WTC11 (cell line): ENCODE measurements at regions not wholly inside any gene's neighbourhood (a gene's known extent, or its start where the extent isn't known, plus 50 kb on each side); places are given as distances from the start of the nearest gene placed in this dataset.

Source experiments
- ATAC-seq: fragments of 200-7000 bp; cut with Tn5 transposase; 2 replicates; pipeline ENCODE4 v1.10.0; 2021; ENCODE audit warnings: mild to moderate bottlenecking, moderate library complexity
- CTCF ChIA-PET: fragments of 300-600 bp; sonication (Branson Sonifier 250); formaldehyde crosslinking; loops from one replicate; lab custom pipeline; 2021; ENCODE audit warnings: antibody characterized with exemption; lab: Charles Lee
- POLR2A ChIA-PET: fragments of 350-600 bp; sonication (Branson Sonifier 250); formaldehyde crosslinking; loops from one replicate; lab custom pipeline; 2021; ENCODE audit warnings: antibody characterized with exemption; lab: Charles Lee
- DNase-seq: peaks from one replicate; pipeline ENCODE4 v3.0.0; 2021; ENCODE audit warnings: low spot score
- H3K27ac Mint-ChIP-seq: 2 replicates; pipeline ENCODE4 v1.8.0; 2021; ENCODE audit warnings: mixed read lengths
- H3K27me3 Mint-ChIP-seq: 2 replicates; pipeline ENCODE4 v1.8.0; 2021; ENCODE audit warnings: low read depth, mild to moderate bottlenecking, moderate library complexity, mixed read lengths
- H3K36me3 Mint-ChIP-seq: 2 replicates; pipeline ENCODE4 v1.8.0; 2021; ENCODE audit warnings: mixed read lengths
- H3K4me1 Mint-ChIP-seq: 2 replicates; pipeline ENCODE4 v1.8.0; 2022; ENCODE audit warnings: mixed read lengths
- H3K4me3 Mint-ChIP-seq: 2 replicates; pipeline ENCODE4 v1.8.0; 2021; ENCODE audit warnings: mild to moderate bottlenecking, moderate library complexity, mixed read lengths
- H3K9me3 Mint-ChIP-seq: 2 replicates; pipeline ENCODE4 v1.8.0; 2021; ENCODE audit warnings: mixed read lengths
- ATF2 ChIP-seq: sonication (generic); formaldehyde crosslinking; IDR thresholded peaks from 2 replicates; pipeline ENCODE4 v1.8.1; 2022; ENCODE audit warnings: low read depth, missing genetic modification reagents, borderline replicate concordance
- ATF6 ChIP-seq: sonication (generic); formaldehyde crosslinking; IDR thresholded peaks from 2 replicates; pipeline ENCODE4 v1.8.1; 2023; ENCODE audit warnings: mild to moderate bottlenecking, missing genetic modification reagents
- CREB1 ChIP-seq: sonication (generic); formaldehyde crosslinking; IDR thresholded peaks from 2 replicates; pipeline ENCODE4 v1.8.0; 2023; ENCODE audit warnings: mild to moderate bottlenecking, missing genetic modification reagents
- NFE2L1 ChIP-seq: sonication (generic); formaldehyde crosslinking; IDR thresholded peaks from 2 replicates; pipeline ENCODE4 v1.8.1; 2023; ENCODE audit warnings: missing genetic modification reagents
- PRDM15 ChIP-seq: sonication (generic); formaldehyde crosslinking; IDR thresholded peaks from 2 replicates; pipeline ENCODE4 v1.8.0; 2022; ENCODE audit warnings: missing genetic modification reagents
- STAT6 ChIP-seq: sonication (generic); formaldehyde crosslinking; conservative IDR thresholded peaks from 2 replicates; pipeline ENCODE4 v1.8.1; 2023; ENCODE audit warnings: mild to moderate bottlenecking, low read depth, missing genetic modification reagents, moderate library complexity
- ZBTB21 ChIP-seq: sonication (generic); formaldehyde crosslinking; IDR thresholded peaks from 2 replicates; pipeline ENCODE4 v1.8.1; 2023; ENCODE audit warnings: mild to moderate bottlenecking, missing genetic modification reagents, borderline replicate concordance
- ZNF121 ChIP-seq: sonication (generic); formaldehyde crosslinking; IDR thresholded peaks from 2 replicates; pipeline ENCODE4 v1.8.0; 2023; ENCODE audit warnings: missing genetic modification reagents
- ZNF219 ChIP-seq: sonication (generic); formaldehyde crosslinking; IDR thresholded peaks from 2 replicates; pipeline ENCODE4 v1.8.0; 2023; ENCODE audit warnings: missing genetic modification reagents, mild to moderate bottlenecking, borderline replicate concordance
- ZNF512 ChIP-seq: sonication (generic); formaldehyde crosslinking; IDR thresholded peaks from 2 replicates; pipeline ENCODE4 v1.8.1; 2022; ENCODE audit warnings: missing genetic modification reagents, borderline replicate concordance
- ZNF532 ChIP-seq: fragments of 250-450 bp; sonication (Bioruptor Pico); IDR thresholded peaks from 2 replicates; pipeline ENCODE4 v1.9.0; 2021; ENCODE audit warnings: mild to moderate bottlenecking, borderline replicate concordance
- ZSCAN18 ChIP-seq: fragments of 250-450 bp; sonication (Bioruptor Pico); IDR thresholded peaks from 2 replicates; pipeline ENCODE4 v2.1.2; 2022; ENCODE audit warnings: mild to moderate bottlenecking, moderate library complexity

GRCh38 chr3:15923640-15924405 lies 126.0 kb upstream of the ANKRD28 start:
- ChIA-PET CTCF (no interaction called here), POLR2A (no interaction called here)
- Mint-ChIP-seq H3K4me3 (no peak overlapping the region), H3K4me1 (no peaks in the 10 kb centered on the region), H3K36me3 (no peaks in the 10 kb centered on the region), H3K27ac (no peak overlapping the region), H3K27me3 (no peaks in the 10 kb centered on the region; the same call in 1 of the 2 replicates), H3K9me3 (no peaks in the 10 kb centered on the region)
- ATAC-seq (no peak), DNase-seq (no peak)
- TF ChIP-seq ZSCAN18 (CRISPR knock-in tag) (no peak), ZNF219 (CRISPR knock-in tag) (no peak), NFE2L1 (CRISPR knock-in tag) (no peak), ATF6 (CRISPR knock-in tag) (no peak), ATF2 (no peak), PRDM15 (CRISPR knock-in tag) (no peak), ZBTB21 (CRISPR knock-in tag) (no peak), CREB1 (CRISPR knock-in tag) (no peak), ZNF121 (CRISPR knock-in tag) (no peak), STAT6 (CRISPR knock-in tag) (no peak), ZNF512 (CRISPR knock-in tag) (no peak), ZNF532 (no peak)
